MM.1S (cell line): ENCODE measurements at regions not wholly inside any gene's neighbourhood (a gene's known extent, or its start where the extent isn't known, plus 50 kb on each side); places are given as distances from the start of the nearest gene placed in this dataset.

Experiments used
- CTCF ChIP-seq: fragments of 300-600 bp; sonication (generic); IDR thresholded peaks from 2 replicates; pipeline ENCODE4 v1.5.1; 2016; ENCODE audit warnings: antibody characterized with exemption, low read length, mixed read lengths
- EZH2 ChIP-seq: fragments of 300-600 bp; sonication (generic); optimal IDR thresholded peaks from 2 replicates; pipeline ENCODE3; 2017; ENCODE audit warnings: low read depth, mild to moderate bottlenecking, antibody characterized with exemption, low read length, mixed read lengths
- EZH2phosphoT487 ChIP-seq: fragments of 300-600 bp; sonication (generic); IDR thresholded peaks from 2 replicates; pipeline ENCODE4 v1.6.1; 2018; ENCODE audit warnings: antibody characterized with exemption, low read length

GRCh38 chr4:60117726-60118323 lies 1082.3 kb upstream of the ADGRL3 start:
- no peak for TF ChIP-seq CTCF
- no peak for TF ChIP-seq EZH2
- TF ChIP-seq EZH2phosphoT487, result no peak
